ENCODE measurements at regions not wholly inside any gene's neighbourhood (a gene's known extent, or its start where the extent isn't known, plus 50 kb on each side); places are given as distances from the start of the nearest gene placed in this dataset.

- in situ Hi-C loops (cut with HindIII; ENCODE audit: low pct_unique_long_range_greater_than_20kb, low sequenced_read_pairs), result no loop called here
- no peak for TF ChIP-seq JUND (IDR thresholded peaks at IDR 0.05; ENCODE audit: low read depth)
- DNase-seq (ENCODE audit: low read depth in 1 of 2, low spot score in 1 of 2), result no peak
Observed at GRCh38 chr2:8412082-8412481, 269.8 kb upstream of the ID2 start.

GRCh38 chr2:8412586-8412985, 269.3 kb upstream of the ID2 start:
- no peak for TF ChIP-seq JUND (IDR thresholded peaks at IDR 0.05; ENCODE audit: low read depth)
- in situ Hi-C loops (cut with HindIII; ENCODE audit: low pct_unique_long_range_greater_than_20kb, low sequenced_read_pairs), result no loop called here
- DNase-seq (ENCODE audit: low read depth in 1 of 2, low spot score in 1 of 2), result no peak

GRCh38 chr2:8413589-8414135, 268.2 kb upstream of the ID2 start:
- no peak for DNase-seq (ENCODE audit: low read depth in 1 of 2, low spot score in 1 of 2)
- no peak for TF ChIP-seq JUND (IDR thresholded peaks at IDR 0.05; ENCODE audit: low read depth)
- in situ Hi-C loops (cut with HindIII; ENCODE audit: low pct_unique_long_range_greater_than_20kb, low sequenced_read_pairs), result no loop called here

- TF ChIP-seq JUND (IDR thresholded peaks at IDR 0.05; ENCODE audit: low read depth), result no peak
- in situ Hi-C loops (cut with HindIII; ENCODE audit: low pct_unique_long_range_greater_than_20kb, low sequenced_read_pairs), result no loop called here
- DNase-seq (ENCODE audit: low read depth in 1 of 2, low spot score in 1 of 2), result no peak
Observed at GRCh38 chr2:8414946-8415879, 266.6 kb upstream of the ID2 start.

DNA sequence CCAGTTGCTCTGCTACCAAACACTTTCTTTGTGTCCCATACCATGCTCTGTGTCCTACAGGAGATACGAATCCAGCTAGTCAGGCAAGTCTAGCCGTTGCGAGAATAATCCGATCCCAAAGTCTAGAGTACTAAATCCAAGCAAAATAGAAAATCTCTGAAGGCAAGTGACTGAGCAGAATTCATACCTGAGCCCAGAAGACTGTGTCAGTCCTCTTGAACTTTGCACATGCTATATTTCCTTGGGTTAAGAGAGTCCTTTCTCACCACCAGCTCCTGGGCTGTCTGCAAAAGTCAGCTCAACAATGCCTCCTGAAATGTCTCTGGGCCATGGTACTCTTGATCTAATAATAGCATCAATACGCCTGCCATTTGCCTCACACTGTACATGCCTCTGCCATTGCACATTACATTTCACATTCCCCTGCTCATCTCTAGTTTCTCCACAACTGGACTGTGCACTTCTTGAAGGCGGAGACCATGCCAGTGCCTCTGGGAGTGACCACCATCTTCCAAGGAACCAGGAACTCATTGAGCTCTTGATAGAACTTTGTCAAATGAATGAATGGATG, 265.8 kb upstream of the ID2 start:
- no peak for DNase-seq (ENCODE audit: low read depth in 1 of 2, low spot score in 1 of 2)
- TF ChIP-seq JUND (IDR thresholded peaks at IDR 0.05; ENCODE audit: low read depth), result no peak
- in situ Hi-C loops (cut with HindIII; ENCODE audit: low pct_unique_long_range_greater_than_20kb, low sequenced_read_pairs), result no loop called here

- no peak for DNase-seq (ENCODE audit: low read depth in 1 of 2, low spot score in 1 of 2)
- TF ChIP-seq JUND (IDR thresholded peaks at IDR 0.05; ENCODE audit: low read depth), result no peak
- in situ Hi-C loops (cut with HindIII; ENCODE audit: low pct_unique_long_range_greater_than_20kb, low sequenced_read_pairs), result no loop called here
Observed at GRCh38 chr2:8416849-8417832, 264.7 kb upstream of the ID2 start.

DNA sequence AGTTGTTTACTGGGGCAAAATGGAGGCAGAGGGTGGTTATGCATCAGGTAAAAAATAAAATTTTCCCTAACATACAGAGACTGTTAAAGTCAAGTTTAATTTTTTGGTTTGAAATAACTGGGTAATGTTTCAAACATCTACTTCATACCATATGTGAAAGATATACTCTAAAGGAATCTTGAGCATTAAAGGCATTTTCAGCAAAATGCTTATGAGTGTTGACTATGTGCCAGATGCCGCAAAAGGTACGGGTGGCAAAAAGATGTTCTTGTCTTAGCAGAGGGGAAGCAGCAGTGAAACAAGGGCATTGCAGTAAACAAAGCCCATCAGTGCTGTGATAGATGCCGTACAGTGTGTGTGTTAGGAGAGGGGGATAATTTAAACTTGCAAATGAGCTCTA, 263.1 kb upstream of the ID2 start:
- no peak for TF ChIP-seq JUND (IDR thresholded peaks at IDR 0.05; ENCODE audit: low read depth)
- in situ Hi-C loops (cut with HindIII; ENCODE audit: low pct_unique_long_range_greater_than_20kb, low sequenced_read_pairs), result no loop called here
- DNase-seq (ENCODE audit: low read depth in 1 of 2, low spot score in 1 of 2), result no peak

DNA sequence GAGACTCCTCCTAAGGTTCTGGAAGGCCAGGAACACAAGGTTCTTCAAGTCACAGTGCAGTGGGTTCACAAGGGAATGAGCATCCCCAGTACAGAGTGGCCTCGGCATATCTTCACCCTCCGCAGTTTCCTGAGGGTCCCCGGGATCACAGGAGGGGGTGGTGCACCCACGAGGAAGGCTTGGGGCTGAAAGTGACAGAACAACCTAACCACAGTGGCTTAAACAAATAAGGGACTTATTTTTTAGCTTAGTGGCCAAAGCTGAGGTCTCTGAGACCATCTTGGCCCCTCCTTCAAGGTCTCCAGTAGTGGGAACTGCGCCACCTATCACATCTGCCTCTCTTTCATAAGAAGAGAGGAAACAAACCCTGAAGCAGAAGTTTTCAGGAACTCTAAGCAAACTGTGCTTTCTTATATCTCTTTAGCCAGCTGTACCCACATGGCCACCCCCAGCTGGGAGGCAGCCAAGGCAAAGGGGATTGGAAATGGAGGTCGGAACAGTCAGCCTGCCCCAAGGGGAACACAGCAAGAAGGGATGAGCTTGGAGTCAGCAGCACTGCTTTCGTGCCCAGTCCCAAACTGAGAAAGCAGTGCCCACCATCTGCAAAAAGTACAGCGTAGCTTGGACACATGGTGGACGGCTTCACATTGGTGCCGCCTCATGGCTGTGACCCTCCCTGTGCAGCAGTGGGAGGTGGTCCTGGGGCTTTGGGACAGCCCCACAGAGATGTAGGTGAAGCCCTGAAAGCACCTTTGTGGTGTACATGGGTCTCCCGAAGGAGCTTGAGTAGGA, 260.0 kb upstream of the ID2 start:
- no peak for DNase-seq (ENCODE audit: low read depth in 1 of 2, low spot score in 1 of 2)

DNA sequence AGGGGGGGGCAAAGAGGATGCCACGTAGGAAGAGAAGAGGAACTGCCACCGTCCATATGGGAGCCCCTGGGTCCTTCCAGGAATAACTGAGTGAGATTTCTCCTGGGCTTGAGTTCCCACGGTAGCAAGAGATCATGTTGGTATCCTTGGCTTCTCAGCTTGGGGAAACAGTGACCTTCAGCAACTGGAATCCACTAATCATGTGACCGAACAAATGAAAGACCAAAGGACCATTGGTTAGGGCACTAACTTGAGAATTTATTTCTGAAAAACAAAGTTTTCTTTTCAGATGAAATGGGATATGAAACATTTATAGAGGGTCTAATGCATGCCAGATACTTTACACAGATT, 259.4 kb upstream of the ID2 start:
- TF ChIP-seq JUND (IDR thresholded peaks at IDR 0.05; ENCODE audit: low read depth), result no peak
- in situ Hi-C loops (cut with HindIII; ENCODE audit: low pct_unique_long_range_greater_than_20kb, low sequenced_read_pairs), result no loop called here

More for the DNA sequence above, 260.0 kb upstream of the ID2 start:
- no peak for TF ChIP-seq JUND (IDR thresholded peaks at IDR 0.05; ENCODE audit: low read depth)
- in situ Hi-C loops (cut with HindIII; ENCODE audit: low pct_unique_long_range_greater_than_20kb, low sequenced_read_pairs), result no loop called here

DNA sequence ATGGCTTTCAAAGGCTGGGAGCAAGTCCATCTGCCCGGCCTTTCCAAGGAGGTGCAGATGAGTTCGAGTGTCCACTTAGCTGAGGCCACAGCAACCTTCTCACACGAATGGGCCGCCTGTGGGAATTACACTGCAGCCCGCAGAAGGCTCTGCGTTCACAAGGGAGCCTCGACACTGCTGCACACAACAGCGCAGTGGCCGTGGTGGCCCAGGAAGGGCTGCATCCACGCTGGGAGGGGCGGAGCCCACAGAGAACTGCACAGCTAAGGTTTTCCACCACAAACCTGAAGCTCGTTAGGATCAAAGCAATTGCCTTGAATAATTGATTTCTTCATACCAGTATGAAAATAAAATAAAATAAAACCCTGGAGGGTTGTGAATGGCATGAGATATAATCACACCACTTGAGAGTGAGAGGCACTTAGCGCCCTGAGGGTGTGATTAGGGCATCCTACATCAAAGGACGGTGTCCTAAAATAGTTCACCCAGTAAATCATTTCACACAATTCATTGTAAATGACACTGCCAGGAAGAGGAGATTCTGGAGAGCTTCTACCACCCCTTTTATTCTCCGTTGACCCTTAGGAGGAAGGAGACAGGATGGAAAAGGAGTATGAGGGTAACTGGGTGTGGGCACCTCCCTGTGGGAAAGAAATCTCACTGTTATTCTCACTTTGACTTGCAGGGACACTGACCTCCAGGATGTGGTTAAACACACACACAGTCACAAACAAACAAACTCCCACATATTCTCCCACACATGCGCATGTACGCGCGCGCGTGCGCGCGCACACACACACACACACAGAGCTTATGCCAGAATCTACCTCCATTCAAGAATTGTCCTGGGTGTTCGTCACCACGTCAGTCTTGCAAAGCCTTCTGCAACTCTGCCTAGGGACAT, 256.6 kb upstream of the ID2 start:
- TF ChIP-seq JUND (IDR thresholded peaks at IDR 0.05; ENCODE audit: low read depth), result no peak
- no peak for DNase-seq (ENCODE audit: low read depth in 1 of 2, low spot score in 1 of 2)
- in situ Hi-C loops (cut with HindIII; ENCODE audit: low pct_unique_long_range_greater_than_20kb, low sequenced_read_pairs), result no loop called here

More for the DNA sequence above, 259.4 kb upstream of the ID2 start:
- no peak for DNase-seq (ENCODE audit: low read depth in 1 of 2, low spot score in 1 of 2)

DNA sequence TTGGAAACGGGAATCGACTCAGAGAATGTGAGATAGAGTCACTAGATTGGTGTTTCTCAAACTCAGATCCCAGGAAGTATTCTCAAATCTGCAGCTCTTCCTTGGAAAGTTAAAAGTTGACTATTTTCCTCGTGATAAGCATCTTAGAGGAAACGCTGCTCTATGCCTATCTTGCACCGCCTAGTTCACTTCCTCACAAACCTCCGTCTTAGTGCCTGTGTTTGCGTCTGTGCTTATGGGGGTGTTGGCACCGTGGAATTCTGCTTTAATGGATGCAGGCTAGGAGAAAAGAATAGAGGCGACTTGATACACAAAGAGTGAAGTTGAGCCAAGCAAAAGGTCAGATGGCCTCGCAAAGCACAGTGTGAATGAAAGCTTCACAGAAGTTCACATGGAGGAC, 255.3 kb upstream of the ID2 start:
- in situ Hi-C loops (cut with HindIII; ENCODE audit: low pct_unique_long_range_greater_than_20kb, low sequenced_read_pairs), result no loop called here
- TF ChIP-seq JUND (IDR thresholded peaks at IDR 0.05; ENCODE audit: low read depth), result no peak

More for the DNA sequence above, 255.3 kb upstream of the ID2 start:
- no peak for DNase-seq (ENCODE audit: low read depth in 1 of 2, low spot score in 1 of 2)

Data from T47D (cell line).